MV-4-11 (cell line): ENCODE measurements at regions not wholly inside any gene's neighbourhood (a gene's known extent, or its start where the extent isn't known, plus 50 kb on each side); places are given as distances from the start of the nearest gene placed in this dataset.

Experiments used
- DNase-seq: peaks from one replicate; lab custom pipeline; 2025; lab: John Stamatoyannopoulos, UW

GRCh38 chr13:36750046-36750445, 69.0 kb upstream of the RFXAP start:
- no peak for DNase-seq

DNA sequence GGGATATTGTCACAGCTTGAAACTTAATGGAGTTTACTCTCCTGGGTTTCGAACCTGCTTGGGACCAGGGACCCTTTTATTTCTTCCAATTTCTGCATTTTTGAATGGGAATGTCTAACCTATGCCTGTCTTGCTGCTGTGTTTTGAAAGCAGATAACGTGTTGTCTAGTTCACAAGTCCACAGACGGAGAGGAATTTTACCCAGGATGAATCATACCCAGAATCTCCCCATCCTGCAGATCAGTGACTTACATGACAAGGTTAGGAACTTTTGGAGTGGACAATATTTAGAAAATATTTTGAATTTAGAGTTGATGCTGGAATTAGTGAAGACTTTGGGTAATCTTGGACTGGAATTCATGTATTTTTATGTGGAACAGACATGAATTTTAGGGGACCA, 68.6 kb upstream of the RFXAP start:
- no peak for DNase-seq

DNA sequence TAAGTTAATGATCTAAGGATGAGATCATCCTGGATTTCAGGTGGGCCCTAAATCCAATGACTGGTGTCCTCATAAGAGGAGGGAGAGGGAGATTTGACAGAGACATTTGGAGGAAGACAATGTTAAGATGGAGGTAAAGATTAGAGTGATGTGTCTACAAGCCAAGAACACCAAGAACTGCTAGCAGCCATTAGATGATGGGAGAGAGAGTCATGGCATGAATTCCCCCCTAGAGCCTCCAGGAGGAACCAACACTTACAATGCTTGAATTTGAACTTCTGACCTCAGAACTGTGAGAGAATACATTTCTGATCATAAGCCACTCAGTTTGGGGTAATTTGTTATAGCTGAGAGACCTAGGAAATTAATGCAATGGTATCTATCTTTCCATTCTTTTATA, 68.1 kb upstream of the RFXAP start:
- DNase-seq: no peak

DNA sequence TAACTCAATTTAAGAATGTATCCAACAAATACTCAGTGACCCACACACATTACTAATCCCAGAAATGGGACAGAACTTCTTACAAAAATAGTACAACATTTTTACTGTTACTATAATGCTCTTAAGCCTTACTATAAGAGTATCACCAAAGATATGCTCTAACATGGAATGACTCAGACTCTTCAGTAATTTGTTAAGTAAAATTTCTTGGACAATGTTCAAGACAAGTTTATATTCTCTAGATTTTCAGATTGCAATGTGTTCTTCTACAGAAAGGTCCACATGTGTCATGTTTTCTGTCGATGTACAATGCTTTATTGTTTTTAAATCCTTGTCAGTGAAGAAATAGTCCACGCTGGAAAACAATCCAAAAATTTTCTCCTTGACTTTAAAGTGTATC, 66.3 kb upstream of the RFXAP start:
- DNase-seq: no peak

GRCh38 chr13:36753176-36753575, 65.8 kb upstream of the RFXAP start:
- DNase-seq: no peak

GRCh38 chr13:36758345-36758744, 60.7 kb upstream of the RFXAP start:
- DNase-seq: no peak

GRCh38 chr13:36763126-36763722, 55.8 kb upstream of the RFXAP start:
- DNase-seq: no peak

GRCh38 chr13:36764536-36764935, 54.5 kb upstream of the RFXAP start:
- DNase-seq: no peak

DNA sequence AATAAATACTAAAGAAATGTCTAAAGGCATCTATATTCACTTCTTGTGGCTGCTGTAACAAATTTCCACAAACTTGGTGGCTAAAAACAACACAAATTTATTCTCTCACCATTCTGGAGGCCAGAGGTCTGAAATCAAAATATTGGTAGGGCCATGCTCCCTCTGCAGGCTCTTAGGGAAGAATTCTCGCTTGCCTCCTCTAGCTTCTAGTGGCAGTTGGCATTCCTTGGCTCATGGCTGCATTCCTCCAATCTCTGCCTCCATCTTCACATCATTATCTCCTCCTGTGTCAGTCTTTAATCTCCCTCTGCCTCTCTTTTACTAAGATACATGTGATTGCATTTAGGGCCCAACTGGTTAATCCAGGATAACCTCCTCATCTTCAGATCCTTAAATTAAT, 54.1 kb upstream of the RFXAP start:
- DNase-seq: no peak

- DNase-seq: no peak
Measured at GRCh38 chr13:36766295-36766694, 52.7 kb upstream of the RFXAP start.

DNA sequence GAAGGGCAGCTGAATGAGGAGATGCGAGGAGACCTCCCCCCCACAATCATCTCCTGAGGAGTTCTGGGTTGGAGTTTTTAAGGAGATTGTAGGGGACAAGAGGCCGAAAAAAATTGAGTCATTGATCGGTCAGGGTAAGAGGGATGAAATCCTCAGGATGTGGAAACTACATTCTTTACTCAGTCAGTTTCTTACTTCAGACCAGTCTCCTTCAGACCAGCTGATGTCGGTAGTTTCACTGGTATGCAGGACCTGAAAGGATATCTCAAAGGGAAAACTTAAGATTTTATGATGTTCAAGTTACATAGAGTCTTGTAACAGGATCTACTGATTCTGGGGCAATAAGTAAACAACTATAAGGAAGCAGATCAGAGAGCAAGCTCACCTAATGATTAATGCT, 51.7 kb upstream of the RFXAP start:
- DNase-seq: no peak

DNA sequence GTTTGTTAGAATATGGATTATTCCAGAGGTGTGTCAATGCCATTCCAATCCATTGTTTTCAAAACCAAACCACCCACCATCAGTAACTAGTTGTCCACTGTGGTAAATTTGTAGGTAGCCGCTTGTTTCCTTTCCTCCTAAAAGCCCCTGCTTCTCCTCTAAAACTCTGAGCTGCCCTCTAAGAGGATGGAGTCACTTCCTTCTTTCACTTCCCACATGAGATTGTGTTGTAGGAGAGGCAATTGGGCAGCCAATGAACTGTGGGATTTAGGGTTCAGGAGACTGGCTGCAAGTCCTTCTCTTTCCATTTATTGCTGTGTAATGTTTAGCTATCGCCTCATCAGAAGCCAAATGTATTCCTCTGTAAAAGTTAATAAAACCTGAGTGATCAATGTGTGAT, 49.9 kb upstream of the RFXAP start:
- DNase-seq: peak; percentile 92
